HG03060 (cell line): ENCODE measurements at regions not wholly inside any gene's neighbourhood (a gene's known extent, or its start where the extent isn't known, plus 50 kb on each side); places are given as distances from the start of the nearest gene placed in this dataset.
"Not testable (repeated sequence)": the region's sequence is repeated elsewhere in the genome, so short reads cannot be mapped to it uniquely, and the experiment has no call there.

ENCODE experiments used
- ATAC-seq: cut with Tn5 transposase; IDR thresholded peaks from one replicate; pipeline ENCODE4 v1.9.1; 2021; ENCODE audit warnings: low read depth, moderate number of reproducible peaks; ENCODE audit not compliant: unreplicated experiment

GRCh38 chr2:185472574-185472973 lies 266.0 kb upstream of the FSIP2 start:
- no peak for ATAC-seq

- ATAC-seq = no peak
These were observed 264.8 kb upstream of the FSIP2 start for GRCh38 chr2:185473838-185474237.

- no peak for ATAC-seq
These were observed 262.7 kb upstream of the FSIP2 start for GRCh38 chr2:185475914-185476313.

- ATAC-seq = no peak
These were observed 261.2 kb upstream of the FSIP2 start for GRCh38 chr2:185477452-185477851.

- no peak for ATAC-seq
These were observed 254.0 kb upstream of the FSIP2 start for GRCh38 chr2:185484602-185485001.

GRCh38 chr2:185502351-185502750 lies 236.3 kb upstream of the FSIP2 start:
- no peak for ATAC-seq

- ATAC-seq = no peak
These were observed 230.9 kb upstream of the FSIP2 start for GRCh38 chr2:185507719-185508118.

- no peak for ATAC-seq
These were observed 228.5 kb upstream of the FSIP2 start for GRCh38 chr2:185510060-185510459.

GRCh38 chr2:185511925-185512324 lies 226.7 kb upstream of the FSIP2 start:
- no peak for ATAC-seq

- no peak for ATAC-seq
These were observed 216.1 kb upstream of the FSIP2 start for GRCh38 chr2:185522472-185522871.

- not testable (repeated sequence) for ATAC-seq
These were observed 214.4 kb upstream of the FSIP2 start for GRCh38 chr2:185524242-185524641.

GRCh38 chr2:185526161-185526560 lies 212.4 kb upstream of the FSIP2 start:
- no peak for ATAC-seq

GRCh38 chr2:185531721-185532120 lies 206.9 kb upstream of the FSIP2 start:
- ATAC-seq = no peak

GRCh38 chr2:185537689-185538088 lies 200.9 kb upstream of the FSIP2 start:
- no peak for ATAC-seq

GRCh38 chr2:185567196-185567595 lies 171.4 kb upstream of the FSIP2 start:
- no peak for ATAC-seq

GRCh38 chr2:185567940-185568339 lies 170.7 kb upstream of the FSIP2 start:
- ATAC-seq = no peak

- peak; percentile 54 for ATAC-seq
These were observed 160.3 kb upstream of the FSIP2 start for GRCh38 chr2:185578322-185578721.

- ATAC-seq = no peak
These were observed 155.4 kb upstream of the FSIP2 start for GRCh38 chr2:185583058-185583816.

GRCh38 chr2:185585165-185585564 lies 153.4 kb upstream of the FSIP2 start:
- not testable (repeated sequence) for ATAC-seq

GRCh38 chr2:185591276-185591675 lies 147.3 kb upstream of the FSIP2 start:
- not testable (repeated sequence) for ATAC-seq

GRCh38 chr2:185607945-185608344 lies 130.7 kb upstream of the FSIP2 start:
- ATAC-seq = no peak

GRCh38 chr2:185608799-185609198 lies 129.8 kb upstream of the FSIP2 start:
- ATAC-seq = no peak

GRCh38 chr2:185610301-185610700 lies 128.3 kb upstream of the FSIP2 start:
- ATAC-seq = no peak
